IPS-20b (cell line): ENCODE measurements at regions not wholly inside any gene's neighbourhood (a gene's known extent, or its start where the extent isn't known, plus 50 kb on each side); places are given as distances from the start of the nearest gene placed in this dataset.

Experiments
- H3K27ac ChIP-seq: one replicate; pipeline ENCODE4 v1.5.1; 2013; ENCODE audit warnings: low read length
- H3K27me3 ChIP-seq: 2 replicates; pipeline ENCODE4 v1.6.1; 2013; ENCODE audit warnings: mild to moderate bottlenecking, low read length, inconsistent platforms; ENCODE audit not compliant: insufficient read depth
- H3K36me3 ChIP-seq: 2 replicates; pipeline ENCODE4 v1.6.1; 2013; ENCODE audit warnings: low read depth, mild to moderate bottlenecking, inconsistent platforms, low read length, moderate library complexity; ENCODE audit not compliant: insufficient read depth
- H3K4me1 ChIP-seq: 2 replicates; pipeline ENCODE4 v1.6.1; 2013; ENCODE audit warnings: mild to moderate bottlenecking, control low read depth, inconsistent platforms, low read length, moderate library complexity; ENCODE audit not compliant: insufficient read depth
- H3K4me3 ChIP-seq: 2 replicates; pipeline ENCODE4 v1.5.1; 2013; ENCODE audit warnings: mild to moderate bottlenecking, low read length, inconsistent platforms
- H3K9ac ChIP-seq: 2 replicates; pipeline ENCODE4 v1.6.1; 2013; ENCODE audit warnings: low read depth, mild to moderate bottlenecking, inconsistent platforms, low read length, moderate library complexity
- H3K9me3 ChIP-seq: 2 replicates; pipeline ENCODE4 v1.6.1; 2013; ENCODE audit warnings: mild to moderate bottlenecking, low read depth, low read length, inconsistent platforms; ENCODE audit not compliant: insufficient read depth

GRCh38 chr11:134486704-134487103 is 74.7 kb upstream of the B3GAT1 start:
- H3K27me3 ChIP-seq = peaks cover 5% of the 10 kb centered on the region; the same call in 1 of the 2 replicates
- H3K36me3 ChIP-seq = no peaks in the 10 kb centered on the region
- no peak overlapping the region for H3K9ac ChIP-seq
- H3K27ac ChIP-seq = no peak overlapping the region
- H3K4me3 ChIP-seq = no peak overlapping the region
- no peaks in the 10 kb centered on the region for H3K9me3 ChIP-seq
- H3K4me1 ChIP-seq = no peaks in the 10 kb centered on the region

- H3K27ac ChIP-seq = no peak overlapping the region
- H3K36me3 ChIP-seq = no peaks in the 10 kb centered on the region
- H3K9ac ChIP-seq = no peak overlapping the region
- no peaks in the 10 kb centered on the region for H3K9me3 ChIP-seq
- H3K27me3 ChIP-seq = peaks cover 5% of the 10 kb centered on the region; the same call in 1 of the 2 replicates
- H3K4me1 ChIP-seq = no peaks in the 10 kb centered on the region
- H3K4me3 ChIP-seq = no peak overlapping the region
Observed at GRCh38 chr11:134486106-134486505, 74.1 kb upstream of the B3GAT1 start.

GRCh38 chr11:134485316-134485715 is 73.3 kb upstream of the B3GAT1 start:
- H3K9ac ChIP-seq = no peak overlapping the region
- no peaks in the 10 kb centered on the region for H3K9me3 ChIP-seq
- no peak overlapping the region for H3K4me3 ChIP-seq

GRCh38 chr11:134483857-134484256 is 71.8 kb upstream of the B3GAT1 start:
- no peak overlapping the region for H3K4me3 ChIP-seq
- H3K36me3 ChIP-seq = no peaks in the 10 kb centered on the region
- no peaks in the 10 kb centered on the region for H3K9me3 ChIP-seq
- H3K4me1 ChIP-seq = no peaks in the 10 kb centered on the region
- H3K27me3 ChIP-seq = peaks cover 5% of the 10 kb centered on the region; the same call in 1 of the 2 replicates
- H3K27ac ChIP-seq = no peak overlapping the region
- H3K9ac ChIP-seq = no peak overlapping the region

More at GRCh38 chr11:134485316-134485715, 73.3 kb upstream of the B3GAT1 start:
- Histone ChIP-seq H3K36me3 (no peaks in the 10 kb centered on the region), H3K27ac (no peak overlapping the region), H3K27me3 (peaks cover 5% of the 10 kb centered on the region; the same call in 1 of the 2 replicates), H3K4me1 (no peaks in the 10 kb centered on the region)

- Histone ChIP-seq H3K4me1 (no peaks in the 10 kb centered on the region; the same call in 1 of the 2 replicates), H3K27ac (no peak overlapping the region), H3K27me3 (no peaks in the 10 kb centered on the region), H3K9me3 (no peaks in the 10 kb centered on the region), H3K9ac (no peak overlapping the region), H3K36me3 (no peaks in the 10 kb centered on the region), H3K4me3 (no peak overlapping the region)
Observed at GRCh38 chr11:134483291-134483690, 71.2 kb upstream of the B3GAT1 start.

- peaks cover 3% of the 10 kb centered on the region; the same call in 1 of the 2 replicates for H3K4me1 ChIP-seq
- no peaks in the 10 kb centered on the region for H3K27me3 ChIP-seq
- no peak overlapping the region for H3K4me3 ChIP-seq
- H3K9me3 ChIP-seq = no peaks in the 10 kb centered on the region
- H3K27ac ChIP-seq = no peak overlapping the region
- H3K36me3 ChIP-seq = no peaks in the 10 kb centered on the region
- no peak overlapping the region for H3K9ac ChIP-seq
Observed at GRCh38 chr11:134482865-134483264, 70.8 kb upstream of the B3GAT1 start.

- H3K27me3 ChIP-seq = peaks cover under 1% of the 10 kb centered on the region; the same call in 1 of the 2 replicates
- H3K36me3 ChIP-seq = no peaks in the 10 kb centered on the region
- H3K4me3 ChIP-seq = no peak overlapping the region
- H3K9me3 ChIP-seq = no peaks in the 10 kb centered on the region
- H3K9ac ChIP-seq = no peak overlapping the region
- peaks cover 11% of the 10 kb centered on the region; the same call in 1 of the 2 replicates for H3K4me1 ChIP-seq
- no peak overlapping the region for H3K27ac ChIP-seq
Observed at GRCh38 chr11:134481933-134482527, 70.0 kb upstream of the B3GAT1 start.

GRCh38 chr11:134481135-134481534 is 69.1 kb upstream of the B3GAT1 start:
- H3K4me1 ChIP-seq = peaks cover 15% of the 10 kb centered on the region; the same call in 1 of the 2 replicates
- no peak overlapping the region for H3K27ac ChIP-seq
- no peaks in the 10 kb centered on the region for H3K9me3 ChIP-seq
- H3K4me3 ChIP-seq = no peak overlapping the region
- no peaks in the 10 kb centered on the region for H3K36me3 ChIP-seq
- H3K27me3 ChIP-seq = peaks cover 6% of the 10 kb centered on the region; the same call in 1 of the 2 replicates
- H3K9ac ChIP-seq = no peak overlapping the region

GRCh38 chr11:134480136-134480712 is 68.2 kb upstream of the B3GAT1 start:
- Histone ChIP-seq H3K27me3 (peaks cover 6% of the 10 kb centered on the region; the same call in 1 of the 2 replicates), H3K4me3 (no peak overlapping the region), H3K36me3 (no peaks in the 10 kb centered on the region), H3K27ac (no peak overlapping the region), H3K9ac (no peak overlapping the region), H3K9me3 (no peaks in the 10 kb centered on the region), H3K4me1 (peaks cover 15% of the 10 kb centered on the region; the same call in 1 of the 2 replicates)

- no peak overlapping the region for H3K27ac ChIP-seq
- H3K4me1 ChIP-seq = peaks cover 15% of the 10 kb centered on the region; the same call in 1 of the 2 replicates
- H3K9me3 ChIP-seq = no peaks in the 10 kb centered on the region
- H3K9ac ChIP-seq = no peak overlapping the region
- H3K27me3 ChIP-seq = peaks cover 6% of the 10 kb centered on the region; the same call in 1 of the 2 replicates
- H3K36me3 ChIP-seq = no peaks in the 10 kb centered on the region
- no peak overlapping the region for H3K4me3 ChIP-seq
Observed at GRCh38 chr11:134479206-134480135, 67.4 kb upstream of the B3GAT1 start.

GRCh38 chr11:134478611-134479010 is 66.6 kb upstream of the B3GAT1 start:
- Histone ChIP-seq H3K4me3 (no peak overlapping the region), H3K4me1 (peaks cover 15% of the 10 kb centered on the region; the same call in 1 of the 2 replicates), H3K9ac (no peak overlapping the region), H3K27ac (no peak overlapping the region), H3K27me3 (peaks cover 6% of the 10 kb centered on the region; the same call in 1 of the 2 replicates), H3K9me3 (no peaks in the 10 kb centered on the region), H3K36me3 (no peaks in the 10 kb centered on the region)
